M059J (cell line): ENCODE measurements at regions not wholly inside any gene's neighbourhood (a gene's known extent, or its start where the extent isn't known, plus 50 kb on each side); places are given as distances from the start of the nearest gene placed in this dataset.
"Not testable (repeated sequence)": the region's sequence is repeated elsewhere in the genome, so short reads cannot be mapped to it uniquely, and the experiment has no call there.

Experiments used
- DNase-seq: peaks from one replicate; pipeline ENCODE4 v3.0.0-alpha.2; 2012; ENCODE audit warnings: low read depth

- no peak for DNase-seq
Observed at GRCh38 chrX:23061116-23061515, 61.4 kb downstream of the DDX53 start.

GRCh38 chrX:23062359-23062758 is 62.6 kb downstream of the DDX53 start:
- DNase-seq: no peak

- DNase-seq: no peak
Observed at GRCh38 chrX:23066588-23067281, 67.0 kb downstream of the DDX53 start.

DNA sequence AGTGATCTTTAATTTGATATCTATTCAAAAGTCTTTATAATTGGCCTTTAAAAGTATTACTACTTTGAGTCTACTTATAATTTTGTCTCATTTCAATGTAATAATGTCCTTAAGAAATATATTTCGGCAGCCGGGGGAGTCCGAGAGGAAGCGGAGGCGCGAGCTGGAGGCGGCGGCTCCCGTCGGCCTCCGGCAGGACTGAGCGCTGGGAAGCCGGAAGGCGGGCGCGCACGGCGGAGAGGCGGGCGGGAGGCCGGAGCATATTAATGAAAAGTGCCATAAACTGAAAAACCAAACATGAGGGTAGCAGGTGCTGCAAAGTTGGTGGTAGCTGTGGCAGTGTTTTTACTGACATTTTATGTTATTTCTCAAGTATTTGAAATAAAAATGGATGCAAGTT is 75.7 kb downstream of the DDX53 start:
- DNase-seq: not testable (repeated sequence)

GRCh38 chrX:23079347-23079746 is 79.6 kb downstream of the DDX53 start:
- no peak for DNase-seq

- DNase-seq: no peak
Observed at GRCh38 chrX:23100826-23101225, 101.1 kb downstream of the DDX53 start.

- DNase-seq: no peak
Observed at GRCh38 chrX:23103546-23103945, 103.8 kb downstream of the DDX53 start.

DNA sequence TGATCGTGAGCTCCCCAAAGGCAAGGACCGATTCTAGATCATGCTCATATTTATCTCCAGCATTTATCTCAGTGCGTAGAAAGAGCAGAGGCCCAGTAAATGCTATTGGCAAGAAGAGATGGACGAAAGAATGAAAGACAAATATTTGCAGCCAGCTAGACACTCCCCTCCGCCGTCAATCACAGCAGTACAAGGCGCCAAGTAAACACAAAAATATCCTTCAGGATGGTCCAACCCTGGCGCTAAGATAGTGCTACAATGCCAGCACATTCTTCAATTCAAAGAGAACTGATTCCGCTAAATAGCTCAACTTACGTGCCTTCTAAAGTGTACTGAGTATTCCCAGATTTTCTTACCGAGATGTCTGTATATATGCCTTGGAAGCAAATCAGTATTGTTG is 114.5 kb downstream of the DDX53 start:
- no peak for DNase-seq

DNA sequence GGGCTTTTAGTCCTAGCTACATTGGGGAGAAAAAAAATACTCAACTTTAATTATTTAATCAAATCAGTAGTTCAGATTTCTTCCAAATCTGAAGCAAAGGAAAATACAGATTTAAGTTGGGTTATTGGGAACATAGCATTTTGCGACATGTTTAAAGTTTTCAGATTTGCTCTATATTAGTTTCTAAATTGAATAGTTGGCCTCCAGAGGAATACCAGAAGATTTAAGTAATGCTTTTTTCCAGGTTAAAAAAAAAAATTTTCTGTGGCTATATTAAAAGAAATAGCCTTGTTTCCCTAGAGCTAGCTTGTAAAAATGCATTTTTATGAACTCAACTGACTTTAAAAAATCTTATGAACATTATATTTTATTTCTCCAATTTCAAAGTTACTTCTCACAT is 115.9 kb downstream of the DDX53 start:
- no peak for DNase-seq

GRCh38 chrX:23118163-23118562 is 118.4 kb downstream of the DDX53 start:
- no peak for DNase-seq

DNA sequence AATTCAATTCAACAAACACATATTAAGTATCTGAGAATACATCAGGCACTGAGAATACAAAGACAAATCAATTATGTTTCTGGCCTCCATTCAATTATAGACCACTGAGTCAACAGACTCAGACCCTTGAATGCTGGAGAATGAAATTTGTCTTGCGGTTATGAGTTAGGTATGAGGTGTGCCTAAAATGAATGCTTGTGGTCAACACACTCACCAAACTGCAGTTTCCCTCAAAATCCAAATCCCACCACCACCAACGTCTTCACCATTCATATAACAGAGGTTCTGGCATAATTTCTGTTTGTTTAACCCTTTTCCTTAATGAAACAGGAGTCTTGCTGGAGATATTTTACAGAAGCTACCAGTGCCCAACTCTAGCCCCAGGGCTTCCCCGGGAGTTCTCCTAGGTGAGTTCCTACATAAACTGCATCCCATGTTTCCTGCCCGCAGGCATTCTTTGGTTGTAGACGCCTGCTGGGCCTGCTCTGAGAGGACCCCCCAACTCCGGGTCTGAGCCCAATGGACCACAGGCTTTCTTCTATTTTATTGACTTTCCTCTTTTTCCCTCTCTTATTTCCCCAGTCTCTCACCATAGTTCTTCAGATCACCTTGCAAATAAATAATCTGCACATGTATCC is 119.2 kb downstream of the DDX53 start:
- DNase-seq: no peak

DNA sequence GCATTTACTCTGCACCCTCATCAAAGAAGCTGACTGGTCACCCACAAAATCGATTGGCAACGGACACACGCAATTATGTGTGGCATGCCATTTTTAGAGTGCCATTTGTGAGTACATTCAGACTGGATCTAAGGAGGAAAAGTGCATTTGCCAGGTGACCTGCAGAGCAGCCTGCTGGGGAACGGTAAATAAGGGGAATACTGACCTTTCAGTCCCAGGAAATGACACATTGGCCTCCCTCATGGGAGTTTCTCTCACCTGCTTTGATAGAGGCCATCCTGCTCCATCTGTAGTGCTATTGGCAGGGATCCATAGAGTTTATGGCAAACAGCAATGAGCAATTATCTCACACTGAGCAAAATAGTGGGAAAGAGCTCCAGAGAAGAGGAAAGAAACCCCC is 127.8 kb downstream of the DDX53 start:
- DNase-seq: no peak

GRCh38 chrX:23133551-23133950 is 133.8 kb downstream of the DDX53 start:
- DNase-seq: no peak

- no peak for DNase-seq
Observed at GRCh38 chrX:23134136-23134535, 134.4 kb downstream of the DDX53 start.

- DNase-seq: no peak
Observed at GRCh38 chrX:23136816-23137215, 137.1 kb downstream of the DDX53 start.

- DNase-seq: no peak
Observed at GRCh38 chrX:23168291-23168690, 166.4 kb upstream of the PTCHD1 start.

- no peak for DNase-seq
Observed at GRCh38 chrX:23185951-23186350, 148.7 kb upstream of the PTCHD1 start.

GRCh38 chrX:23187819-23188218 is 146.8 kb upstream of the PTCHD1 start:
- DNase-seq: no peak

- no peak for DNase-seq
Observed at GRCh38 chrX:23194885-23195554, 139.6 kb upstream of the PTCHD1 start.

- DNase-seq: no peak
Observed at GRCh38 chrX:23195761-23196160, 138.9 kb upstream of the PTCHD1 start.

DNA sequence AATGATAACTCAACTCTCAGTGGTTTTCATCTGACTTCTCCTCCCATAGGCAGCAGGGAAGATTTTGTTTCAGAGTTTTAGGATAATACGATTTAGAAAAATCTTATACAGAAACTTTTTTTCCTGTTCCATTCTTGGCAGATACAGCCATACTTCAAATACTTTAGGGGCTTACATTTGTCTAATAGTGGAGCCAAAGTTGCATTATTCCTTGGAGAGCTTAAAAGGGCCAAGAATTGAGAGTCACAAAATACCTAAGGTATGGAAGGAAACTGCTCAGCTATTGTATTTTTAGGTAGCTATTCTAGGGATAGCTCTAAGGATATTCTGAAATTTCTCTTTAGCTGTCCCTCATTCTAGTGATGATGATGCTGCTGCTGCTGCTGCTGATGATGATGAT is 132.9 kb upstream of the PTCHD1 start:
- DNase-seq: no peak

DNA sequence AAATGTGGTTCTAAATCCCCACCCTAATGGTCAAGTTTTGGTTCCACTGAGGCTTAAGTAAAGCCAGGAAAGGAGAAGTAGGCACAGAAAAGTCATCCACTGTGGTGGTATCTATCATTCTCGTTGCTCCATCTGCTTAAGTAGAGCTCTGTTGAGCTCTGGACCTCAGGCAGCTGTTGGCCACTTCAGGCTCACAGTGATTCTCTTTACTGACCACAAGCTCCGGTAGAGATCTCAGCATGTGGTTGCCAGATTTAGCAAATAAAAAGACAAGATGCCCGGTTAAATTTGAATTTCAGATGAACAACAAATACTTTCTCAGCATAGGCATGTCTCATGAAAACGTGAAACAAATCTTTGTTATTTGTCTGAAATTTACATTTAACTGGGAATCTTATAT is 132.3 kb upstream of the PTCHD1 start:
- DNase-seq: no peak

- no peak for DNase-seq
Observed at GRCh38 chrX:23223169-23223568, 111.5 kb upstream of the PTCHD1 start.
